CD4-positive, alpha-beta memory T cell (primary cell): ENCODE measurements at regions not wholly inside any gene's neighbourhood (a gene's known extent, or its start where the extent isn't known, plus 50 kb on each side); places are given as distances from the start of the nearest gene placed in this dataset.

Source experiments
- CTCF ChIA-PET: fragments of 350-600 bp; sonication (Branson Sonifier 250); formaldehyde crosslinking; loops from one replicate; lab custom pipeline; 2021; ENCODE audit warnings: inconsistent platforms; ENCODE audit not compliant: partially characterized antibody; lab: Charles Lee
- POLR2A ChIA-PET: fragments of 350-600 bp; sonication (Branson Sonifier 250); formaldehyde crosslinking; loops from one replicate; lab custom pipeline; 2021; ENCODE audit not compliant: partially characterized antibody; lab: Charles Lee
- DNase-seq, 5 donors: peaks; one replicate each; pipeline versions ENCODE4 v3.0.0 to v3.0.0-alpha.2; 2020 to 2022; ENCODE audit warnings: mixed read lengths in 1 of 5
- H3K27ac ChIP-seq: one replicate; pipeline ENCODE4 v1.7.0; 2013; ENCODE audit warnings: low read depth, low read length
- H3K27me3 ChIP-seq: 2 replicates; pipeline ENCODE4 v1.7.0; 2013; ENCODE audit warnings: mild to moderate bottlenecking, low read length, moderate library complexity; ENCODE audit not compliant: insufficient read depth
- H3K36me3 ChIP-seq: 2 replicates; pipeline ENCODE4 v1.7.0; 2013; ENCODE audit warnings: mild to moderate bottlenecking, low read length, moderate library complexity; ENCODE audit not compliant: insufficient read depth
- H3K4me1 ChIP-seq: 2 replicates; pipeline ENCODE4 v1.7.0; 2013; ENCODE audit warnings: mild to moderate bottlenecking, low read length, moderate library complexity; ENCODE audit not compliant: insufficient read depth
- H3K4me3 ChIP-seq, 2 donors: one replicate each; pipeline ENCODE4 v1.7.0; 2013; ENCODE audit warnings: low read length in 2 of 2, mild to moderate bottlenecking in 1 of 2
- H3K9me3 ChIP-seq, 2 donors: one replicate each; pipeline ENCODE4 v1.7.0; 2013; ENCODE audit warnings: low read length in 2 of 2, control low read depth in 1 of 2; ENCODE audit not compliant: control insufficient read depth in 1 of 2
- H3K27ac Mint-ChIP-seq, 7 donors: one replicate each; pipeline ENCODE4 v1.8.0; 2020 to 2021; ENCODE audit warnings: mixed read lengths in 7 of 7, mild to moderate bottlenecking in 6 of 7, inconsistent platforms in 3 of 7, moderate library complexity in 3 of 7
- H3K27me3 Mint-ChIP-seq, 2 donors: one replicate each; pipeline ENCODE4 v1.8.0; 2020 to 2021; ENCODE audit warnings: mixed read lengths in 2 of 2
- H3K36me3 Mint-ChIP-seq, 2 donors: one replicate each; pipeline ENCODE4 v1.8.0; 2020 to 2021; ENCODE audit warnings: mixed read lengths in 2 of 2, inconsistent platforms in 1 of 2, mild to moderate bottlenecking in 1 of 2
- H3K4me1 Mint-ChIP-seq, 4 donors: one replicate each; pipeline ENCODE4 v1.8.0; 2020 to 2021; ENCODE audit warnings: mixed read lengths in 4 of 4, mild to moderate bottlenecking in 1 of 4
- H3K4me3 Mint-ChIP-seq, 8 donors: one replicate each; pipeline ENCODE4 v1.8.0; 2020 to 2021; ENCODE audit warnings: mixed read lengths in 8 of 8, mild to moderate bottlenecking in 7 of 8, moderate library complexity in 6 of 8, inconsistent platforms in 3 of 8
- H3K9me3 Mint-ChIP-seq, 8 donors: one replicate each; pipeline ENCODE4 v1.8.0; 2020 to 2021; ENCODE audit warnings: mixed read lengths in 8 of 8, mild to moderate bottlenecking in 5 of 8, inconsistent platforms in 3 of 8, moderate library complexity in 1 of 8
- intact Hi-C: fragments of 100-400 bp; cut with micrococcal nuclease; formaldehyde crosslinking; loops from one replicate; pipeline ENCODE4 v1.15.1; 2023

- Mint-ChIP-seq H3K27ac (no peak overlapping the region), H3K9me3 (peaks cover 0 to 12% (median 7%) of the 10 kb centered on the region in 8 donors), H3K4me1 (no peaks in the 10 kb centered on the region), H3K36me3 (no peaks in the 10 kb centered on the region), H3K27me3 (no peaks in the 10 kb centered on the region), H3K4me3 (no peak overlapping the region)
- H3K4me3 ChIP-seq = no peak overlapping the region
- H3K4me1 ChIP-seq = no peaks in the 10 kb centered on the region
- H3K27me3 ChIP-seq = no peaks in the 10 kb centered on the region
- ChIA-PET CTCF (no interaction called here), POLR2A (no interaction called here)
- no peaks in the 10 kb centered on the region for H3K9me3 ChIP-seq
- no peaks in the 10 kb centered on the region for H3K36me3 ChIP-seq
- intact Hi-C loops = no loop called here
- DNase-seq = no peak
- H3K27ac ChIP-seq = no peak overlapping the region
Measured at GRCh38 chr10:36650274-36650673, 475.1 kb upstream of the ANKRD30A start.

- H3K4me3 ChIP-seq = no peak overlapping the region
- no peaks in the 10 kb centered on the region for H3K4me1 Mint-ChIP-seq
- no peaks in the 10 kb centered on the region for H3K9me3 ChIP-seq
- intact Hi-C loops = no loop called here
- no peak for DNase-seq
- H3K9me3 Mint-ChIP-seq = peaks cover 0 to 12% (median 6%) of the 10 kb centered on the region in 8 donors
- H3K36me3 Mint-ChIP-seq = no peaks in the 10 kb centered on the region
- ChIA-PET POLR2A (no interaction called here), CTCF (no interaction called here)
- H3K27me3 ChIP-seq = no peaks in the 10 kb centered on the region
- H3K4me3 Mint-ChIP-seq = no peak overlapping the region
- H3K27ac ChIP-seq = no peak overlapping the region
- no peaks in the 10 kb centered on the region for H3K36me3 ChIP-seq
- H3K4me1 ChIP-seq = no peaks in the 10 kb centered on the region
- H3K27me3 Mint-ChIP-seq = no peaks in the 10 kb centered on the region
- no peak overlapping the region for H3K27ac Mint-ChIP-seq
Measured at GRCh38 chr10:36647540-36647939, 477.9 kb upstream of the ANKRD30A start.

GRCh38 chr10:36640626-36641025, 484.8 kb upstream of the ANKRD30A start:
- no peaks in the 10 kb centered on the region for H3K36me3 Mint-ChIP-seq
- intact Hi-C loops = no loop called here
- Histone ChIP-seq H3K27me3 (no peaks in the 10 kb centered on the region), H3K4me3 (no peak overlapping the region), H3K4me1 (no peaks in the 10 kb centered on the region), H3K9me3 (no peaks in the 10 kb centered on the region), H3K36me3 (no peaks in the 10 kb centered on the region), H3K27ac (no peak overlapping the region)
- peaks cover 4 to 14% (median 8%) of the 10 kb centered on the region in 8 donors for H3K9me3 Mint-ChIP-seq
- POLR2A ChIA-PET = no interaction called here
- CTCF ChIA-PET = no interaction called here
- no peaks in the 10 kb centered on the region for H3K4me1 Mint-ChIP-seq
- no peak overlapping the region for H3K27ac Mint-ChIP-seq
- no peak overlapping the region for H3K4me3 Mint-ChIP-seq
- no peak for DNase-seq
- no peaks in the 10 kb centered on the region for H3K27me3 Mint-ChIP-seq

GRCh38 chr10:36638462-36639155, 486.8 kb upstream of the ANKRD30A start:
- Histone ChIP-seq H3K27me3 (no peaks in the 10 kb centered on the region), H3K9me3 (no peaks in the 10 kb centered on the region), H3K4me1 (no peaks in the 10 kb centered on the region), H3K4me3 (no peak overlapping the region), H3K27ac (no peak overlapping the region), H3K36me3 (no peaks in the 10 kb centered on the region)
- POLR2A ChIA-PET = no interaction called here
- CTCF ChIA-PET = no interaction called here
- H3K4me1 Mint-ChIP-seq = no peaks in the 10 kb centered on the region
- H3K27me3 Mint-ChIP-seq = no peaks in the 10 kb centered on the region
- H3K9me3 Mint-ChIP-seq = peaks cover 4 to 14% (median 8%) of the 10 kb centered on the region in 8 donors
- no peak overlapping the region for H3K27ac Mint-ChIP-seq
- intact Hi-C loops = no loop called here
- H3K4me3 Mint-ChIP-seq = no peak overlapping the region
- DNase-seq = no peak
- no peaks in the 10 kb centered on the region for H3K36me3 Mint-ChIP-seq

- Mint-ChIP-seq H3K9me3 (peaks cover 3 to 17% (median 6%) of the 10 kb centered on the region in 8 donors), H3K36me3 (no peaks in the 10 kb centered on the region), H3K4me3 (no peak overlapping the region), H3K4me1 (no peaks in the 10 kb centered on the region), H3K27ac (no peak overlapping the region), H3K27me3 (no peaks in the 10 kb centered on the region)
- H3K36me3 ChIP-seq = no peaks in the 10 kb centered on the region
- POLR2A ChIA-PET = no interaction called here
- DNase-seq = no peak
- intact Hi-C loops = no loop called here
- no peak overlapping the region for H3K4me3 ChIP-seq
- no peaks in the 10 kb centered on the region for H3K4me1 ChIP-seq
- H3K27ac ChIP-seq = no peak overlapping the region
- no peaks in the 10 kb centered on the region for H3K9me3 ChIP-seq
- no peaks in the 10 kb centered on the region for H3K27me3 ChIP-seq
- CTCF ChIA-PET = no interaction called here
Measured at GRCh38 chr10:36636879-36637278, 488.5 kb upstream of the ANKRD30A start.

GRCh38 chr10:36636285-36636839, 489.0 kb upstream of the ANKRD30A start:
- Histone ChIP-seq H3K36me3 (no peaks in the 10 kb centered on the region), H3K4me1 (no peaks in the 10 kb centered on the region), H3K27me3 (no peaks in the 10 kb centered on the region), H3K4me3 (no peak overlapping the region), H3K27ac (no peak overlapping the region), H3K9me3 (no peaks in the 10 kb centered on the region)
- Mint-ChIP-seq H3K9me3 (peaks cover 0 to 15% (median 5%) of the 10 kb centered on the region in 8 donors), H3K4me3 (no peak overlapping the region), H3K36me3 (no peaks in the 10 kb centered on the region), H3K27ac (peak overlapping the region in 1 of 7 donors; percentile 66), H3K4me1 (no peaks in the 10 kb centered on the region), H3K27me3 (no peaks in the 10 kb centered on the region)
- CTCF ChIA-PET = no interaction called here
- DNase-seq = no peak
- POLR2A ChIA-PET = no interaction called here
- intact Hi-C loops = no loop called here

- POLR2A ChIA-PET = no interaction called here
- Histone ChIP-seq H3K36me3 (no peaks in the 10 kb centered on the region), H3K27ac (no peak overlapping the region), H3K27me3 (no peaks in the 10 kb centered on the region), H3K4me3 (no peak overlapping the region), H3K9me3 (no peaks in the 10 kb centered on the region), H3K4me1 (no peaks in the 10 kb centered on the region)
- Mint-ChIP-seq H3K4me3 (no peak overlapping the region), H3K9me3 (peaks cover 0 to 17% (median 6%) of the 10 kb centered on the region in 8 donors), H3K4me1 (no peaks in the 10 kb centered on the region), H3K27me3 (no peaks in the 10 kb centered on the region), H3K27ac (no peak overlapping the region), H3K36me3 (no peaks in the 10 kb centered on the region)
- intact Hi-C loops = no loop called here
- DNase-seq = no peak
- CTCF ChIA-PET = no interaction called here
Measured at GRCh38 chr10:36634916-36635315, 490.5 kb upstream of the ANKRD30A start.
